GM10248 (cell line): ENCODE measurements at regions not wholly inside any gene's neighbourhood (a gene's known extent, or its start where the extent isn't known, plus 50 kb on each side); places are given as distances from the start of the nearest gene placed in this dataset.
"Not testable (repeated sequence)": the region's sequence is repeated elsewhere in the genome, so short reads cannot be mapped to it uniquely, and the experiment has no call there.

Experiments used
- CTCF ChIA-PET: fragments of 300-600 bp; sonication (Branson Sonifier 250); formaldehyde crosslinking; extraction: SDS; loops from one replicate; lab custom pipeline; 2021; ENCODE audit warnings: antibody characterized with exemption; lab: Yijun Ruan, JAX
- POLR2A ChIA-PET: fragments of 350-650 bp; sonication (Branson Sonifier 250); formaldehyde crosslinking; extraction: SDS; loops from one replicate; lab custom pipeline; 2020; ENCODE audit warnings: antibody characterized with exemption; lab: Yijun Ruan, JAX
- DNase-seq: peaks from one replicate; pipeline ENCODE4 v3.0.0; 2012; ENCODE audit errors: extremely low spot score
- TF ChIP-seq, protein P1 (sequence below): IDR thresholded peaks from 2 replicates; pipeline ENCODE4 v1.5.1; 2012; ENCODE audit warnings: mild to moderate bottlenecking, low read depth; ENCODE audit errors: extremely low read depth, missing control alignments, control extremely low read depth

DNA sequence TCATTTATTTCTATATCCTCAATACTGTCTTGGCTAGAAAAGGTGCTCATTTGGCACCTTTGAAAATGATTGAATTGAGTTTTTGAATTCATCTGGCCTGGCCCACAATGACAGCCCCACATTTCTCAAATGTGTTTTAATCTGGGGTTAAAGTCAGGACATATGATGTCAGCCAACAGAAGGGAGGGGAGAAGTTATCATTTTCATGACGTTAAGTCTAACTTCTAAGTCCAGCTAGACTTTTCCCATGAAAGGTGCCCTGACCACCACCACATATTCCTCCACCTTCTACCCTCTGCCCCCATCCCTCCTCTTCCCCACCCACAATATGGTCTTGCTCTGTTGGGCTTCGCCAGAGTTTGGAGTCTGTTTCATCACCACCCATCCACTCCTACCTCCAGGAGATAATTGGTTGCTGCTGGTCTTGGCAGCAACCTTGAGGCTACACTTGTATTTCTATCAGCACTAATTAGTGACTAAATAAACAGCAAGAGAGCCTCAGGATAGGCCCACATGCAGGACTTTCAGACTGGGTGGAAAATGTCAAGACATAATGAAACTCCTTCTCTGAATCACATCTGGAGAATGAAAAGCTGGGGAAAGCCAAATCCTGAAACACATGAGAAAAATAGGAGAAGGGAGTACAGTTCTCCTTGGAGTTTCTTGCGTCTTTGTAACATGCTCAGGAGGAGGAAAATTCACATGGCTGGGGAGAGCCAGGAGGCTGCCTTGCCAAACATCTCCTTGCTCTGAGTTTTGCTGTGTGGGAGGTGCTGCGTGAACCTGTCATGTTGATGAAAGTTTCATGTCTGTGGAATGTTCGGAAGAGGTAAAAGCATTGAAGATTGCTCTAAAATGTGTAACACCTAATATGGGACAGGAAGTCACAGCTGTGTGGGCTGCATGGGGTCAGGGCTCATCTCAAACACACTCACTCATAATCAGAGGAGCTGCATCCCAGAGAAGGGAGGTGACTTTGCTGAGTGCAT lies 544.7 kb upstream of the KLF4 start:
- ChIA-PET CTCF (interaction anchor here (1.0 kb wide), 1 partner anchor 14 kb away, joined by 3 read pairs; no protein-coding TSS in a partner anchor), POLR2A (interaction anchor here (0.6 kb wide), 1 partner anchor 1814 kb away, joined by 3 read pairs; no protein-coding TSS in a partner anchor)
- TF ChIP-seq, protein P1, sequence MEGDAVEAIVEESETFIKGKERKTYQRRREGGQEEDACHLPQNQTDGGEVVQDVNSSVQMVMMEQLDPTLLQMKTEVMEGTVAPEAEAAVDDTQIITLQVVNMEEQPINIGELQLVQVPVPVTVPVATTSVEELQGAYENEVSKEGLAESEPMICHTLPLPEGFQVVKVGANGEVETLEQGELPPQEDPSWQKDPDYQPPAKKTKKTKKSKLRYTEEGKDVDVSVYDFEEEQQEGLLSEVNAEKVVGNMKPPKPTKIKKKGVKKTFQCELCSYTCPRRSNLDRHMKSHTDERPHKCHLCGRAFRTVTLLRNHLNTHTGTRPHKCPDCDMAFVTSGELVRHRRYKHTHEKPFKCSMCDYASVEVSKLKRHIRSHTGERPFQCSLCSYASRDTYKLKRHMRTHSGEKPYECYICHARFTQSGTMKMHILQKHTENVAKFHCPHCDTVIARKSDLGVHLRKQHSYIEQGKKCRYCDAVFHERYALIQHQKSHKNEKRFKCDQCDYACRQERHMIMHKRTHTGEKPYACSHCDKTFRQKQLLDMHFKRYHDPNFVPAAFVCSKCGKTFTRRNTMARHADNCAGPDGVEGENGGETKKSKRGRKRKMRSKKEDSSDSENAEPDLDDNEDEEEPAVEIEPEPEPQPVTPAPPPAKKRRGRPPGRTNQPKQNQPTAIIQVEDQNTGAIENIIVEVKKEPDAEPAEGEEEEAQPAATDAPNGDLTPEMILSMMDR = no peak
- DNase-seq = no peak

DNA sequence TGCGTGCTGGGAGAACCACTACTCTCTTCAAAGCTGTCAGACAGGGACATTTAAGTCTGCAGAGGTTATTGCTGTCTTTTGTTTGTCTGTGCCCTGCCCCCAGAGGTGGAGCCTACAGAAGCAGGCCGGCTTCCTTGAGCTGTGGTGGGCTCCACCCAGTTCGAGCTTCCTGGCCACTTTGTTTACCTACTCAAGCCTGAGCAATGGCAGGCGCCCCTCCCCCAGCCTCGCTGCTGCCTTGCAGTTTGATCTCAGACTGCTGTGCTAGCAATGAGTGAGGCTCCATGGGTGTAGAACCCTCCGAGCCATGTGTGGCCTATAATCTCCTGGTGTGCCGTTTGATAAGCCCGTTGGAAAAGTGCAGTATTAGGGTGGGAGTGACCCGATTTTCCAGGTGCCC lies 542.5 kb upstream of the KLF4 start:
- CTCF ChIA-PET, POLR2A ChIA-PET, DNase-seq: not testable (repeated sequence)

GRCh38 chr9:108031221-108031620 lies 541.7 kb upstream of the KLF4 start:
- CTCF ChIA-PET, POLR2A ChIA-PET: not testable (repeated sequence)

GRCh38 chr9:108026718-108027117 lies 537.1 kb upstream of the KLF4 start:
- CTCF ChIA-PET, POLR2A ChIA-PET, DNase-seq: not testable (repeated sequence)

More at GRCh38 chr9:108031221-108031620, 541.7 kb upstream of the KLF4 start:
- not testable (repeated sequence) for DNase-seq

DNA sequence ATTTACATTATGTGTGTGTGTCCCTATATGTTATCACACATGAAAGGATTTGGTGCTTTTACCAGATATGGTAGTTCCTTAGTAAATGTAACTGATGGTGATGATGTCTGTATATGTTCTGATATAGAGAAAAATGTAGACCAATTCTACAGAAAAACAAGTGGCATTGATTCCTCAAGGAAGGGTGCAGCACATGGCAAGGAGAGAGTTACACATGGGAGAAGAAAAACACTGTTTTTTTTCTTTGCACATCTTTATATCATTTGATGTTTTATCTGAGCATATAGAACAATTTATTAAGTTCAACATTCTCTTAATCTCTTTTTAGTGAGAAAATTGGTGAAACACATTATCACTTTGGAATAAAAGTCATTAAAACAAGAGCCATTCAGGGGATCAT lies 535.0 kb upstream of the KLF4 start:
- ChIA-PET CTCF (interaction anchor here (0.7 to 1.6 kb wide), 4 partner anchors 12 to 25 kb away, joined by 3 read pairs; no protein-coding TSS in a partner anchor), POLR2A (no interaction called here)
- no peak for DNase-seq
- TF ChIP-seq, protein P1 = no peak

DNA sequence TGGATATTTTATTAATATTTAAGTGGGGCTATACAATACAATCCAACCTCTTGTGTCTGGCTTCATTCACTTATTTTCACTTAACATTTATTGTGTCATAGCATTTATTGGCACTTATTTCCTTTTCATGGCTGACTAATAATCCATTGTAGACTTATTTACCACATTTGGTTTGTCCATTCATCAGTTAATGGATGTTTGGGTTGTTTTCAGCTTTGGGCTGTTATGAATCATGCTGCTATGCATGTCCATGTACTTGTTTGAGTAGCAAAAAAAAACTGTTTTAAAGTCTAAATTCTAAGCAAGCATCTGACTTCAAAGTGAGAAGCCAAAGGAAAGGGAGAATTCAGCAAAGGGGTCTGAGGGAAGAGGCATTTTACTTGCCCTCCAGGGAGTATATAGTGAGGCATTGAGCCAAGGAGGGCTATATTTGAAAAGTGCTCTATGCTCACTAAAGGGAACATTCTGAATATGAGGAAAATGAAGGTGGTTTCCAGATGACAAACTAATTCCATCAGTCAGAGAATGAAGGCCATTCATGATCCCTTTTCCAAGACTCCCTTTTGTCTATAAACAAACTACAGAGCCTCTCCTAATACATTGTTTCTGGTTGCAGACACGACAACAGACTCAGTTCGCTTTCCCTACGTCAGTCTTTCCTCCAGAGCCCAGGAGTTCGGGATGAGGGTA lies 532.8 kb upstream of the KLF4 start:
- TF ChIP-seq, protein P1 = no peak
- ChIA-PET POLR2A (no interaction called here), CTCF (no interaction called here)
- no peak for DNase-seq

- DNase-seq = no peak
- POLR2A ChIA-PET = no interaction called here
- TF ChIP-seq, protein P1 = no peak
- CTCF ChIA-PET = no interaction called here
These were observed 531.6 kb upstream of the KLF4 start for GRCh38 chr9:108021096-108021710.

DNA sequence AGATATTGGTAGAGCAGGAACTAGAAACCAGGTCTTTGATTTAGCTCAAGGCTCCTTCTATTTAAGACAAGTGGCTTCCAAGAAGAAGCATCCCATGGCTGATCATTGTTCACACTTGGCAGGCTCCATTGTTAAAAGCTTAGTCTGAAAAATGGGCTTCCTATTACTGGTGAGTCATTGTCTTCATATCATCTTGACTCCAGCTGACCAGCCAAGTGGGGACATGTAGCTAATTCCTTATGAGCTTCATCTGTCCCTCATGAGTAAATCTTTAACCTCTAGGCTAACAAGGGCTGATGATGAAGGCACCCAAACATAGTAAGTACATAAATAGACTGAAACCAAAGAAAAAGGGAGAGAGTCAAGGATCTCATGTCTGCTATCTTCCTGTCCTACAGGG lies 530.3 kb upstream of the KLF4 start:
- ChIA-PET POLR2A (no interaction called here), CTCF (interaction anchor here (1.3 kb wide), 1 partner anchor 14 kb away, joined by 3 read pairs; no protein-coding TSS in a partner anchor)
- TF ChIP-seq, protein P1 = no peak
- DNase-seq = no peak
